Stimulated activated effector memory CD8-positive, alpha-beta T cell treated with anti-CD3 and anti-CD28 coated beads, Interleukin-12 subunit alpha, Interleukin-12 subunit beta, amount 100 ng/mL, for 72 hours (primary cell): ENCODE measurements at regions not wholly inside any gene's neighbourhood (a gene's known extent, or its start where the extent isn't known, plus 50 kb on each side); places are given as distances from the start of the nearest gene placed in this dataset.

ENCODE experiments used
- ATAC-seq: fragments of 150-1000 bp; cut with Tn5 transposase; 2 replicates; pipeline ENCODE4 v1.10.0; 2021
- DNase-seq, 2 donors: peaks; one replicate each; pipeline ENCODE4 v3.0.0; 2021 to 2022; ENCODE audit warnings: low spot score in 2 of 2
- H3K27ac Mint-ChIP-seq: one replicate; pipeline ENCODE4 v1.8.0; 2022; ENCODE audit warnings: mild to moderate bottlenecking, mixed read lengths
- H3K36me3 Mint-ChIP-seq: one replicate; pipeline ENCODE4 v1.8.0; 2022; ENCODE audit warnings: mild to moderate bottlenecking, mixed read lengths
- H3K4me1 Mint-ChIP-seq: one replicate; pipeline ENCODE4 v1.8.0; 2022; ENCODE audit warnings: mixed read lengths
- H3K4me3 Mint-ChIP-seq: one replicate; pipeline ENCODE4 v1.8.0; 2022; ENCODE audit warnings: mild to moderate bottlenecking, mixed read lengths
- H3K9me3 Mint-ChIP-seq: one replicate; pipeline ENCODE4 v1.8.0; 2022; ENCODE audit warnings: mixed read lengths

GRCh38 chr9:99623780-99624364 is 197.8 kb upstream of the NR4A3 start:
- no peak for ATAC-seq
- Mint-ChIP-seq H3K4me1 (no peaks in the 10 kb centered on the region), H3K36me3 (no peaks in the 10 kb centered on the region), H3K4me3 (no peak overlapping the region), H3K27ac (no peak overlapping the region), H3K9me3 (no peaks in the 10 kb centered on the region)
- no peak for DNase-seq

DNA sequence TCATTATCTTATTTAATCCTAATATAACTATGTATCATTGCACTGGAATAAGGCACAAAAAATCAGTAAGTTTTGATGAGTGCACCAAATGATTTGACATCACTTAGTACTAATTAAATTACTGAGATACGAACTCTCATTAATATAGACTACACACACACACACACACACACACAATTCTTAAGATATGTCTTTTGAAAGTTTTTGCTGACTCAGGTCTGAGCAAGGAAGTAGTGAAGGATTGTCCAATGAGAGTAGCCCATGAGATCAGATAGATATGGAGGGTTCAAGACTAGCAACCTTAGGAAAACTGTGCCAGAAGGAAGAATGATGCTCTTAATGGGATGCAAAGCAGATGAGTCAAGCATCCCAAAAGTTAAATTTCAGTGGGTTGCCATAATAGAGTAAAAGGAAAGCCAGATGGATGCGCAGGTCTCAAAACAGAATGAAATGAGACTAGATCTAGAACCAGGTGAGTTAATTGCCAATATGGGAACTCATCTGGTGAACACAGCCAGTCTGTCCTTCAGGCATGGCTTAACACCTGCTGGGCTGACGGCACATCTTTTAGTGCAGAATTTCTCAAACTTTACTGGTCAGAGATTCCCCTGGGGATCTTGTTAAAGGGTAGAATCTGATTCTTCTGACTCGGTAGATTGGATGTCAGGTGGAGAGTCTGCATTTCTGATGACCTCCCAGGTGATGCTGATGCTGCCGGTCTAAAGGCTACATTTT is 197.0 kb upstream of the NR4A3 start:
- DNase-seq = no peak
- H3K27ac Mint-ChIP-seq = no peak overlapping the region
- H3K9me3 Mint-ChIP-seq = no peaks in the 10 kb centered on the region
- no peak overlapping the region for H3K4me3 Mint-ChIP-seq
- no peaks in the 10 kb centered on the region for H3K4me1 Mint-ChIP-seq
- ATAC-seq = no peak
- H3K36me3 Mint-ChIP-seq = no peaks in the 10 kb centered on the region

DNA sequence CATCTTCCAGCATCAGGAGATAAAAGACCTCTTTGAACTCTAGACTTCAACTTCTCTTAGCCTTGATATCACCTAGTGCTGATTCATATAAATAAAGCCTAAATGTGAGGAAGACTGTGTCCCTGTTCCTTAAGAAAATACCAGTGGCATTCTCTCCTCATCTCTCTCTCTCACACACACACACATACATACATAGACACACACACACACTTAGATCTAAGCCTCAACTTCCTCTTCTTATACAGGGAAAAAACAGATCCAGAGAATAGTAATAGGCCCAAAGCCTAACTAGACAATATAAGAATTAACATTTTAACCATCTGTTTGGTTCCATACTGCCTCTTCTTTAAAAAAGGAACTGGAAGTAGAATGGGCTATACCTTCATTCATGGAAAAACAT is 195.3 kb upstream of the NR4A3 start:
- ATAC-seq (no peak), DNase-seq (no peak)
- Mint-ChIP-seq H3K9me3 (no peaks in the 10 kb centered on the region), H3K4me1 (no peaks in the 10 kb centered on the region), H3K36me3 (no peaks in the 10 kb centered on the region), H3K27ac (no peak overlapping the region), H3K4me3 (no peak overlapping the region)

GRCh38 chr9:99628285-99628684 is 193.4 kb upstream of the NR4A3 start:
- DNase-seq = no peak
- Mint-ChIP-seq H3K4me1 (no peaks in the 10 kb centered on the region), H3K4me3 (no peak overlapping the region), H3K9me3 (no peaks in the 10 kb centered on the region), H3K36me3 (no peaks in the 10 kb centered on the region), H3K27ac (no peak overlapping the region)
- ATAC-seq = no peak

- H3K27ac Mint-ChIP-seq = no peak overlapping the region
- H3K4me3 Mint-ChIP-seq = no peak overlapping the region
- H3K36me3 Mint-ChIP-seq = no peaks in the 10 kb centered on the region
- H3K4me1 Mint-ChIP-seq = no peaks in the 10 kb centered on the region
- ATAC-seq = no peak
- DNase-seq = no peak
- no peaks in the 10 kb centered on the region for H3K9me3 Mint-ChIP-seq
Measured at GRCh38 chr9:99628849-99629620, 192.7 kb upstream of the NR4A3 start.

DNA sequence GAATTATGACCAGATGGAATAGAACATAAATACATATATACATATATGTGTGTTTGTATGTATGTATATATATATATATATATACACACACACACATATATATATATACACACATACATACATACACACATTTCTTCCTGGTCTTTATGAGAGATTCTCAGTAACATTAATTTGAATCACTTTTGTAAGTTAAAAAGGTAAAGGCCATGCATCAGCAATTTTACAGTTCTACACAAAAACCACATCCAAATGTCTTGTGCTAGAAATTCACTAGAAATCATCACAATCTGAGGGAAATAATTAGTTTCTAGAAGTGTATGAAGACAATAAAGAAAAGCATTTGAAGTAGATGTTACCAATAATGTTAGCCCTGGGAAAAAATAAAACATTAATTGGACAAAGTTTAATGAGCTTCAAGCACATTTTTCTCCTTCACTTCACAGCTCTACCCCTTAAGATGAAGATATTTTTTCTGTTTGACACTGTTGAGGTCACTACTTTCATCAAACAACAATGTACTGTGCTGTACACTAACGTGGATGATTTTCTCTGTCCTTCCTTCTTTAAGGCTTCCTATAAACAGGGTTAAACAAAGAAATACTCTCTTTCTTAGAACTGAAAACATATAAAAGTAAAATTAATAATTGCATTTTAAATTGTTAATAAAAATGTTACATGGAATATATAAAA is 189.2 kb upstream of the NR4A3 start:
- Mint-ChIP-seq H3K4me1 (no peaks in the 10 kb centered on the region), H3K36me3 (no peaks in the 10 kb centered on the region), H3K9me3 (no peaks in the 10 kb centered on the region), H3K4me3 (no peak overlapping the region), H3K27ac (no peak overlapping the region)
- ATAC-seq = no peak
- DNase-seq = no peak

DNA sequence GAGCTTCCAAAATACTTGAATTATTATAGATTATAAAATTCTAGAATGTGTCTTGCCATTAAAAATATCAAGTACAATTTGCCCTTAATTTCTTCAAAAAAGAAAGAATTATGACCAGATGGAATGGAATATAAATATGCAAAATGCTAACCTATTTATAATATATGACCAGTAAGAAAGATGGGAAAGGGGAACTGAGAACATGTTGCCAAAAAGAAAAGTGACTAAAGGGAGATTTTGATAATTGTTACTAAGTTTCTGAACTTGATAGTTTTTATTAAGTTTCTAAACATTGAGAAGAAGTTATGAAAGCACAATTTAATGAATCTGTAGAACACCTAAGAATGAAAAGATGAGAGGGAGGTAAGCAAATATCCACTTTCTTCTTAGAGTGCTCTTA is 188.4 kb upstream of the NR4A3 start:
- H3K9me3 Mint-ChIP-seq = no peaks in the 10 kb centered on the region
- DNase-seq (no peak), ATAC-seq (no peak)
- no peaks in the 10 kb centered on the region for H3K36me3 Mint-ChIP-seq
- no peak overlapping the region for H3K4me3 Mint-ChIP-seq
- H3K4me1 Mint-ChIP-seq = no peaks in the 10 kb centered on the region
- no peak overlapping the region for H3K27ac Mint-ChIP-seq

DNA sequence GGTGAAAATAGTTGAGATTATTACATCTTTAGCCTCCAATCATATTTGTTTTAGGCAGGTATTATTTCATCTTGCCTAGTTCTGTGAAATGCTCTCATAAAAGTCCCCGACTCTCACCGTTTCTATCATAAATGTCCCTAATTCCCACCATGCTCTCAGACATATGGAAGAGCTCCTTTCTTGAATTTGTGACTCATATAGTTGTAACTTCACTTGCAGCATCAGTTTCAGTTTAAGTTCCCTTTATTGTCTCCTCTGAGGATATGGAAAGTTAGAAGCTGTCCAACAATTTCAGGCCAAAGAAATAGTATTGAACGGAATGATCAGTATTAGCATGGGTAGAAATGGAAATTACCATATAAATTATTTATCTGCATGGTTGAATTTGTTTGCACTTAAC is 187.5 kb upstream of the NR4A3 start:
- Mint-ChIP-seq H3K27ac (no peak overlapping the region), H3K4me3 (no peak overlapping the region), H3K9me3 (no peaks in the 10 kb centered on the region), H3K4me1 (no peaks in the 10 kb centered on the region), H3K36me3 (no peaks in the 10 kb centered on the region)
- ATAC-seq (no peak), DNase-seq (no peak)

DNA sequence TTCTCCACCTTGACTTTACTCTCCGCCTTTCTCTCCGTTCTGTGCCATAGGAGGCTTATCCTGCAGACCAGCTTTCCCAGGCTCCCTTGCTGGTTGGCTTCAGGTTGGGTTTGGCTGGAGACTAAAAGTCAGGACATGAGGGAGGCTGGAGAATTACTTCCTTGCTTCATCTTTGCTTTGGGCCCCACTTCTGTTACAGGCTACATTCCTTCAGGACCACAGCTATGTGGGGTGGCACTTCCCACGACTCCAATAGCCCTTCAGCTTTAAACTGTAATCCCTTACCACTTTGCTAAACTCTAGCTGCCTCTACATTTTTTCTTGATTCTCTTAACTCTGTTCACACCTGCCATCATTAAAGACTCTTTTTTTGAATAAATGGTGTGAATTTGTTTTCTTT is 186.7 kb upstream of the NR4A3 start:
- ATAC-seq (no peak), DNase-seq (no peak)
- Mint-ChIP-seq H3K4me1 (no peaks in the 10 kb centered on the region), H3K9me3 (no peaks in the 10 kb centered on the region), H3K27ac (no peak overlapping the region), H3K36me3 (no peaks in the 10 kb centered on the region), H3K4me3 (no peak overlapping the region)

GRCh38 chr9:99637641-99638040 is 184.0 kb upstream of the NR4A3 start:
- Mint-ChIP-seq H3K4me3 (no peak overlapping the region), H3K27ac (no peak overlapping the region), H3K36me3 (no peaks in the 10 kb centered on the region), H3K9me3 (peaks cover 3% of the 10 kb centered on the region), H3K4me1 (no peaks in the 10 kb centered on the region)
- no peak for ATAC-seq
- DNase-seq = no peak

DNA sequence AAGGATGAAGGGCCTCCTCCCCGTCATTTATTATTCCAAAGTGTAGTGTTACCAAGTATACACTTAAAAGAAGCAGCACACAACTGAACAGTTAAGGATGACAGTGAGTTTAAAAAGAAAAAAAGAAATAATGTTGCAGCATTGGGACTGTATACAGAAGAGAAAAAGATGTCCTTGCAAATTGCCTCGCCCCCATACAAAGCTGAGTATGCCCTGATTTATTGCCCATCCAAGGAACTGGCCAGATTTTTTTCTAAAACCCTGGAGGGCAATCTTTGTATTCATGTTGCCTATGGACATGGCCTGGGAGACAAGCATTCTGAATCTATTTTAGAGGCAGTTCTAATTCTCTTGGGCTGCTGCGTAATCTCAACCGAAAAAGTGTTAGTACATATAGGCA is 182.7 kb upstream of the NR4A3 start:
- Mint-ChIP-seq H3K27ac (no peak overlapping the region), H3K4me1 (no peaks in the 10 kb centered on the region), H3K4me3 (no peak overlapping the region), H3K9me3 (peaks cover 3% of the 10 kb centered on the region), H3K36me3 (no peaks in the 10 kb centered on the region)
- ATAC-seq (no peak), DNase-seq (no peak)

DNA sequence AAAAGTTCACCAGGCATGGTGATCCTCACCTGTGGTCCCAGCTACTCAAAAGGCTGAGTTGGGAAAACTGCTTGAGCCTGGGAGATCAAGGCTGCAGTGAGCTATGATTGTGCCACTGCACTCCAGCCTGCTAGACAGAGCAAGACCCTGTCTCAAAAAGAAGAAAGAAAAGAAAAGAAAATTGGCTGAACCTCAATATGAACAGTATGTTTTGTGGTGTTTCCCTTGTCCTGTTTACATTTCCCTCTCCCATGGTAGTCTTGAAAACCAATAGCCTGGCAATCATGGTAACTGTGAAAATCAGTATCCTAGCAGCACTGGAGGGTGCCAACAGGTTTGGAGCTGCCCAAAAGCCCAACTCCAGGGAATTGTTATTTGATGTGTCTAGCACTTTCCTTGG is 174.1 kb upstream of the NR4A3 start:
- Mint-ChIP-seq H3K4me1 (no peaks in the 10 kb centered on the region), H3K27ac (no peak overlapping the region), H3K9me3 (no peaks in the 10 kb centered on the region), H3K36me3 (no peaks in the 10 kb centered on the region), H3K4me3 (no peak overlapping the region)
- ATAC-seq (no peak), DNase-seq (no peak)

GRCh38 chr9:99650187-99650874 is 171.4 kb upstream of the NR4A3 start:
- Mint-ChIP-seq H3K9me3 (peaks cover 3% of the 10 kb centered on the region), H3K27ac (no peak overlapping the region), H3K4me1 (no peaks in the 10 kb centered on the region), H3K4me3 (no peak overlapping the region), H3K36me3 (no peaks in the 10 kb centered on the region)
- ATAC-seq (no peak), DNase-seq (no peak)

DNA sequence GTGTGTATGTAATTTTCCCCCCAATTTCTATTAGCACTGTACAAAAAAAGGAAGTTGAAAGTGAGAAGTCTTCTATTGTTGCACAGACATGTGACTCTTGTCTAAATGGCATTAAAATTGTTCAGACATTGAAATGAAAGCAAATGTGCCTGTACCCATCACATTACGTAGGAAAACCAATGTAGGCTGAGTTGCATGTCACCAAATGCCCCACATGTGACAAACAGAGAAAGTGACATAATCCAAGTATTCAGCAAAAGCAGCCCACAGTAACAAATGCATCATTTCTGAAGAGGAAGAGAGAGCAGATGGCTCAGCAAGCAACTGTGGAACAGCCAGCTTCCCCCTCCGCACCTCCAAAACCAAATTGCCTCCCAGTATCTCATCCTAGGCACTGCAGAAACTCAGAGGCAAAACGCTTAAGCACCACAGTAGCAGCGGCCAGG is 161.5 kb upstream of the NR4A3 start:
- no peaks in the 10 kb centered on the region for H3K36me3 Mint-ChIP-seq
- H3K4me1 Mint-ChIP-seq = peaks cover 4% of the 10 kb centered on the region
- H3K4me3 Mint-ChIP-seq = no peak overlapping the region
- H3K27ac Mint-ChIP-seq = no peak overlapping the region
- H3K9me3 Mint-ChIP-seq = no peaks in the 10 kb centered on the region
- ATAC-seq (peak; percentile 84), DNase-seq (no peak)

DNA sequence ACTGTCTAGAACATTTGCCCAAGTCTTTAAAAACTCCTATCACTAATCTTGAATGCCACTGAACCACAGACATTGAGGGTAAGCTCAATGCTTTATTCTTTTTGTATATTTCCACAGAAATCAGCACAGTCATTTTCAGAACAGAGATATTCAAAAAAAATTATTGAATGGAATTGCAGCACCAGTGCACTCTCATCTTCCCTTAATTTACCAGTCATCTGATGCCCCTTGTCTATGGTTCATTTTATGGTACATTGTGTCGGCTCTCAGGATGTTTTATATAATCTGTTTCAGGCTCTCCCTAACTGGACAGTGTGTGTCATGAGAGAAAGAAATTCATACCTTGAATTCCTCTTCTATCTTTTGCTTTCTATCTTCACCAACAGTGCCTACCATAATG is 158.4 kb upstream of the NR4A3 start:
- no peak overlapping the region for H3K4me3 Mint-ChIP-seq
- H3K27ac Mint-ChIP-seq = no peak overlapping the region
- peaks cover 11% of the 10 kb centered on the region for H3K4me1 Mint-ChIP-seq
- no peak for DNase-seq
- no peaks in the 10 kb centered on the region for H3K9me3 Mint-ChIP-seq
- no peaks in the 10 kb centered on the region for H3K36me3 Mint-ChIP-seq
- no peak for ATAC-seq
